ENCODE measurements at regions not wholly inside any gene's neighbourhood (a gene's known extent, or its start where the extent isn't known, plus 50 kb on each side); places are given as distances from the start of the nearest gene placed in this dataset.

GRCh38 chr4:6523251-6523650 lies 50.8 kb upstream of the PPP2R2C start (continued):
- no peak for TF ChIP-seq SAP30 (IDR thresholded peaks at IDR 0.05; ENCODE audit: insufficient read depth, insufficient replicate concordance, low read length)
- TF ChIP-seq NANOG (IDR thresholded peaks at IDR 0.05; ENCODE audit: insufficient read depth, low read depth, low read length, poor library complexity, severe bottlenecking) = no peak
- TF ChIP-seq POU5F1 (IDR thresholded peaks at IDR 0.05; ENCODE audit: low read depth, low read length) = no peak
- no peak for TF ChIP-seq CTBP2 (IDR thresholded peaks at IDR 0.05; ENCODE audit: borderline replicate concordance, insufficient read depth, insufficient read length, low read length)
- TF ChIP-seq TBP (IDR thresholded peaks at IDR 0.05; ENCODE audit: low read depth, low read length) = no peak
- no peak for TF ChIP-seq ZNF274 (IDR thresholded peaks at IDR 0.05; ENCODE audit: borderline replicate concordance, extremely low read depth, low read length)
- TF ChIP-seq CHD7 (IDR thresholded peaks at IDR 0.05; ENCODE audit: insufficient replicate concordance, low read length) = no peak
- no peak for TF ChIP-seq CREB1 (IDR thresholded peaks at IDR 0.05)

All from H1 (cell line).